ENCODE measurements at regions not wholly inside any gene's neighbourhood (a gene's known extent, or its start where the extent isn't known, plus 50 kb on each side); places are given as distances from the start of the nearest gene placed in this dataset.

DNA sequence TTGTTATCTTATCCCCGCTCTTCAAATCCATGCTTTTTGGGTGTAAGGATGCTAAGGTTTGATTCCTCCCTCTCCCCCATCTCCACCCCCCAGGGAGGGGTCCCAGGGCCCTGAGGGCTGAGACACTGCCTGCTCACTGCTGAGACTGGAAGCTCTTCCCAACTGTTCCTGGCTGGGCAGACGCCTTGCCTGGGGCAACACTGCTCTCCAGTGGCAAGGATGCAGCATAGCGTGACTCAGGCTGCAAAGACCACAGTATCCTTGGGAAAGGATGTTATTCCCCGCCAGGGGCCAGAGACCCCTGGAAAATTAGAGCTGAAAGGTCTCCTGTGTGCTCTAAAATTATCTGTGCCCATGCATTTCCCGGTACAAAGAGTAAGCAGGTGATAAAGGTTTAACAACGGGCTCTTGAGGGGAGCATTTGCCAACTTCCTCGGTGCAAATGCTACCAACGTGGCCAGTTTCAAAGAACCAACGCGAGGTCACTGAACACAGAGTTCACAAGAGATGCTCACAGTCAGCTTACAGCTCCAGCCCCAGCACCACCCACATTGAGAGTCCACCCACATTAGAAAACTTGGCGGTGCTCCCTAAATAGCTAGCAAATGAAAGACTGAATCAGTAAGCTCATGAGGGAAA, 271.9 kb downstream of the NSG2 start:
- peak; percentile 30 for DNase-seq

DNA sequence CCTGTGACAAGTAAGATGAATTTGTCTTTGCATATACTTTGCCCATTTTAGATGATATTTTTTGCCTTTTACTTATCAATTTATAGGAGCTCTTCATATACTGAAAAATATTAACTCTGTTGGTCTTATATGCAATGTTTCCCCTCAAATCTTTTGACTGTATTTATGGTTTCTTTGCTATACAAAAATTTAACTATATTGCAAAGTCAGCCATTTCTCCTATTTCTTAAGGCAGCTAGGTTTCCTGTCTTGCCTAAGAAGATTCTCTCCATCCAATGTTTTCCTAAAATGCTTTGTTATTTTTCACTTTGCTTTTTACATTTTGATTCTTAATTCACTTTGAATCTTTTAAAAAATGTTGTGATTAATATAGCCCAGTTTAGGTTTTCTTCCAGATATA, 273.1 kb downstream of the NSG2 start:
- in situ Hi-C loops (cut with MboI; ENCODE audit: low pct_unique_long_range_greater_than_20kb, low sequenced_read_pairs) = loop anchor here (25.0 kb wide), 1 partner anchor 706 kb away; the partner anchor contains the start of gene BOD1
- no peak for DNase-seq

More for the DNA sequence above, 271.9 kb downstream of the NSG2 start:
- in situ Hi-C loops (cut with MboI; ENCODE audit: low pct_unique_long_range_greater_than_20kb, low sequenced_read_pairs) = loop anchor here (25.0 kb wide), 1 partner anchor 705 kb away; the partner anchor contains the start of gene BOD1

DNA sequence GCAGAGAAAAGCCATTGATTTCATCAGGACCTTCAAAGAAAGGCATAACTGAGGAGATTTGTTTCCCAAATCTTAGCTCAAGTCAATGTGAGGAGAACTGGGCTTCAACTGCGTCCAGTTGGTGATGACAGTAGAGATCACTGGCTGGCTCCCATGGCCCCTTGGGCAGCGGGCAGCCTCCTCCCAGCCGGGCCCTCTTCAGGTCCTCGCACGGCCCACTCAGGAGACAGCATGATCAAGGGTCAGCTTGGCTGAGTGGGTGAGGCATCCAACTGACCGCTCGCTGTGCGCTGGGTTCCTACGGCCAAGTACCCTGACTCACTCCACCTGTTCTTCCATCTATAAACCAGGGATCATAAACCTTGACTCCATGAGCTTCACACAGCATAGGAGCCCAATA, 274.0 kb downstream of the NSG2 start:
- no peak for DNase-seq
- in situ Hi-C loops (cut with MboI; ENCODE audit: low pct_unique_long_range_greater_than_20kb, low sequenced_read_pairs) = loop anchor here (25.0 kb wide), 1 partner anchor 707 kb away; the partner anchor contains the start of gene BOD1

DNA sequence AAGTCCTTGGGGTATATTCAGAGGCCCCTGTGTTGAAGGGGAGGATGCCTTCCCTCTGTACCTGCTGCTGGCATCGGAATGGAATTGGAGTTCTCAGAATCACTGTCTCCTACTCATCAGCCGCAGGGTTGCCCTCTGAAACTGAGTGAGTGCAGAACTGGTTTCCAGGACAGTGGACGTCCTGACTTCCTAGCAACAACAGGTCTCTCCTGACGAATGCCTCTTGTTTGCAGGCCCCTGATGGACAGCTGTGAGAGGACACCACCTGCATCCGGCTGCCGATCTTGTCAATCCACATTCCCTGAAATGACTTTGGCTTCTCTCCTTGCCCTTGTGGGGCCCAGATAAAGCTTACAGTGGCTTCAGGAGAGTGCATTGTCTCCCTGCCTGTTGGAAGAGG, 274.5 kb downstream of the NSG2 start:
- DNase-seq = no peak
- in situ Hi-C loops (cut with MboI; ENCODE audit: low pct_unique_long_range_greater_than_20kb, low sequenced_read_pairs) = loop anchor here (25.0 kb wide), 1 partner anchor 708 kb away; the partner anchor contains the start of gene BOD1

DNA sequence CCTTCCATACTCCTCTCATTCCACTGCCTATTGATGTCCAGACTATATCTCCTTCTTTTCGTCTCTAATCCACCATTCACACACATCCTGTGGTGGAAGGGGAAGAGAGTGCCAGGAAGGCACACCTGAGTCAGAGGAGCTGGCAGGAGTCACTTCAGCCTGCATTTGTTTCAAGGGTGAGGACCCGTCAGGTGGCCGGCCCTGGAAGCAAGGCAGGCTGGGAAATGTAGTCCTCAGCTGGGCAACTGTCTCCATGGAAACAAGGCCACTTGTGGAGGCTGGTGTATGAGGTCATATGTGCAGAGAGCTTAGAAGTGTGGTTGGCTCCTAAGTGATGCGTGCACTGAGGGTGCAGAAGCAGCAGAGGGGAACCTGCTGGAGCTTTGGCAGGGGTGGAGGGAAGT, 278.4 kb downstream of the NSG2 start:
- DNase-seq = peak; percentile 28
- in situ Hi-C loops (cut with MboI; ENCODE audit: low pct_unique_long_range_greater_than_20kb, low sequenced_read_pairs) = loop anchor here (25.0 kb wide), 1 partner anchor 712 kb away; the partner anchor contains the start of gene BOD1

DNA sequence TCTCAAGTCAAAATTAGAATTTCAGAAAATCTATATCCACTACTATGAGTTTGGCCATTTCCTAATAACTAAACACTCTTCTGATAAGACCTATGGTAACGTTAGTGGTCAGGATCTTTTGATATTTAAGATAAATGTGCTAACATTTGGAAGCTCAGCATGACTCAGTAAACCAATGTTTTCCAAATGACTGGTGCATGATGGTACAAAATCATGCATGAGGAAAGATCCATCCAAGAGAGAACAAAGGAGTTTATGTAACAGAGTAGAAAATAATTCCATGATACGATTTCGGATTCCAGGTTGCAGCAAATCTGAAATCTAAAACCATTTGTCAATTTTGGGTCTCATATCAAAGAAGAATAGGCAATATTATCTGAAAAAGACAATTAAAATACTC, 279.2 kb downstream of the NSG2 start:
- in situ Hi-C loops (cut with MboI; ENCODE audit: low pct_unique_long_range_greater_than_20kb, low sequenced_read_pairs) = loop anchor here (25.0 kb wide), 1 partner anchor 712 kb away; the partner anchor contains the start of gene BOD1
- DNase-seq = no peak

DNA sequence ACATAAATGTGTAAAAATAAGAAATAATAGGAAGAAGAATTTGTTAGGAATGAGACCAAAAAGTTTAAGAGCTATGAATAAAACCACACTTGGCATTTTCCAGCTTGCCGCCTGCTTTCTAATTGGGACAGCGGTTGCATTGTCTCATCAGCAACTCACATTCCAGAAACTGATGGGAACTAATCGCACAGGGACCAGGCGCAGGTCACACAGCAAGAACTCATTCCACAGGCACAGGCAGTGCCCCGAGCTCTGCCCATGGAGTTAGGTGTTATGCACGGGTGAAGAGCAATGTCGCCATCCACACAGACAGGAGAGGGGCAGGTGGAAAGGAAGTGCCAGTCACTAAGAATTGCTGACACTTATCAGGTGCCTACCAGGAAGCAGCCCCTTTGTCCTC, 279.9 kb downstream of the NSG2 start:
- in situ Hi-C loops (cut with MboI; ENCODE audit: low pct_unique_long_range_greater_than_20kb, low sequenced_read_pairs) = no loop called here
- no peak for DNase-seq

DNA sequence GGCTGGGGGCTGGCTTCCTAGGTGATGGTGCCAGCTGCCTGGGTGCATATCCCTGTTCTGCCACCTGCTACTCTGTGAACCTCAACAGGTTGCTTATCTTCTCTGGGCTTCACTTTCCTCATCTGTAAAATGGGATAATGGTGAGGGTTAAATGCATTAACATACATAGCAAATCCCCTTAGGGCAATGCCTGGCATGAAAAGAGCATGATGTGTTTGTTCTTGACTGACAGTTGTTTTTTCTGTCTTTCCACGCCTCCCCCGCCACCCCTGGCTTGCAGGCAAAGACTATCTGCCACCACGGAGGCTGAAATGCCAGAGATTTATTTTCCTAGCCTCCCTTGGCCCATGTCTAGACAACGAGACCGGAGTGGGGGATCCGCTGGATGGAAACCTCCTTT, 280.5 kb downstream of the NSG2 start:
- DNase-seq = no peak
- in situ Hi-C loops (cut with MboI; ENCODE audit: low pct_unique_long_range_greater_than_20kb, low sequenced_read_pairs) = no loop called here

DNA sequence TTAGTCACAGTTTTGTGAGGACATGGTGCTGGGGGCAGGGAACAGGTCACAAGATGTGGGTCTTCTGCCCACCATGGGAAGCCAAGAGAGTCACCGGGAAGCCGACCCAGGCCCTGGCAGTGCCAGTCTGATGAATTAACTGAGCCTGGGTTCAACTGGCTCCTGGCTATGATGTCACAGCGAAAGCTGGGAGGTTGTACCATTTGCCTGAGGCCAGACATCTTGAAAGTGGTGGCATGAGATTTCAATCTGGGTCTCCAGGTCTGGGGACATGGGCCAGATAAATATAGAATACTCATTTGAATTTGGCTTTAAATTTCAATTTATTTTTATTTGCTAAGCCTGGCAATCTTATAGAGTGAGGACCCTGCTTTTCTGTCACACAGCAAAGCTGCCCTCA, 280.9 kb downstream of the NSG2 start:
- no peak for DNase-seq
- in situ Hi-C loops (cut with MboI; ENCODE audit: low pct_unique_long_range_greater_than_20kb, low sequenced_read_pairs) = no loop called here

DNA sequence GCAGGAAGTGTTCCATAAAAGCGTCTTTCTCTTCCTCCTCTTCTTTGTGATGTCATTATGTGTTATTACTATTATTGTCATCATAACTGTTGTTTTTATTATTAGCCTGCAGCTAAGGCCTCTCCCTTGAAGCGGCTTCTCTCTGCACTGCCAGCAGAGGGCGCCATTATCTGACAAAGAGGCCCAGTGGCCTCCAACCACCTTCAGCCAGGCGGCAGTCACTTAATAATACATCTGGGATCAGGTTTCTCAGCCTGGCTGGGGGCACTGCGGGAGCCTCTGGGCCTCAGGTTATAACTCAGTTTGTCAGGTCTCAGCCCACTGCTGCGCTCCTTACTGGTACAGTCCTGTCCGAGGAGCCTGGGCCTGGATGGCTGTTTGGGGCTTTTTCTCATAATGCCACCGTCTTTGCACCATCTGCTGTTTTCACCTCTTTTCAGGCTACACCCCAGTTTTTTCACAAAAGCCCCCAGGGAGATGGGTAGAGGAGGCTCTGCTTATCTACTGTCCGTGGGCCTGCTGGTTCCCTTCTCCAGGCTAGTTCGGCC, 281.9 kb downstream of the NSG2 start:
- in situ Hi-C loops (cut with MboI; ENCODE audit: low pct_unique_long_range_greater_than_20kb, low sequenced_read_pairs) = no loop called here
- peak; percentile 72 for DNase-seq

DNA sequence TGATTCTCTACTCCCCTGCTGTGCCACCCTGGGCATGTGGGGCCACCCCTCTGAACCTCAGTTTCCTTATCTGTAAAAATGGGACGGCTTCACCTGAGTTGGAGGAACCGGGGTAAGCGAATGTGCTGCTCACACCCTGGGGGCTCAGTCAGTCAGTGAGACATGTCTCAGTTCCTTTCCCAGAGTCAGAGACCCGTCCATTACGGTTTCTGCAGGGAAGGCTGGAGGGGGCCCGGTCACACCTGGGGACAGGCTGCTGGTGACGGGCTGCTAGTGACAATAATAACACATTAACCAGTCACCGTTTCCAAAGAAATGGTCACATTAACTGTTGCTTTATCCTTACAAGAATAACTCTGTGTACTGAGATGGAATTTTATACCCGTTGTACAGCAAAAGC, 282.4 kb downstream of the NSG2 start:
- in situ Hi-C loops (cut with MboI; ENCODE audit: low pct_unique_long_range_greater_than_20kb, low sequenced_read_pairs) = no loop called here
- no peak for DNase-seq

DNA sequence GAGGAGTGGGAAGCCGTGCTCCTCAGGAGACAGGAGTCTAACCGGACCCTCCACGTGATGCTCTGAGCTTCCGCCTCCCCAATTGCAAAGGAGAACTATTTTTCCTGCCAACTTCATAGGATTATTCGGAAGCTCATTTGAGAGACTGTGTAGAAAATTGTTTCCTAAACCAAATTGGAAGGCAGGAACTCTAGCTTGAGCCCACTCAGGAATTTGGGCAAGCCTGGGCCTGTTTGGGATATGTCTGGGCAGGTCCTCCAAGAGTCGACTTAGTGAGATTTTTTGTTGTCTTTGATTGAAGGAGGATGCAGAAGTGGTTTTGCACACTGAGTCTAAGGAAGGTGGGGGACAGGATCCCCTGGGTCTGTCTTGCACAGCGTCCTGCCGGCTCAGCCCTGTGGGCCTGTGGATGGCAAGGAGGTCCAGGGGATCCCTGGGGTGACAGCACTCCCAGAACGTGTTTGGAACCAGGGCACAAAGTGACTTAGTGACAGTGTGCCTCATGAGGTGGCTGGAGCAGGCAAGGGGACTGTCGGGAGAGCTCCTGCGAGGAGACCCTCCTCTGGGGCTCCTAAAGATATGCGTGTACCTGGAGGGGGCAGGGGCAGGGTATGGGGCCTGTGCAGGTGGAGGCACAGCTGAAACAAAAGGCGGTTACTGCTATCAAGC, 283.3 kb downstream of the NSG2 start:
- DNase-seq = peak; percentile 38
- in situ Hi-C loops (cut with MboI; ENCODE audit: low pct_unique_long_range_greater_than_20kb, low sequenced_read_pairs) = no loop called here

DNA sequence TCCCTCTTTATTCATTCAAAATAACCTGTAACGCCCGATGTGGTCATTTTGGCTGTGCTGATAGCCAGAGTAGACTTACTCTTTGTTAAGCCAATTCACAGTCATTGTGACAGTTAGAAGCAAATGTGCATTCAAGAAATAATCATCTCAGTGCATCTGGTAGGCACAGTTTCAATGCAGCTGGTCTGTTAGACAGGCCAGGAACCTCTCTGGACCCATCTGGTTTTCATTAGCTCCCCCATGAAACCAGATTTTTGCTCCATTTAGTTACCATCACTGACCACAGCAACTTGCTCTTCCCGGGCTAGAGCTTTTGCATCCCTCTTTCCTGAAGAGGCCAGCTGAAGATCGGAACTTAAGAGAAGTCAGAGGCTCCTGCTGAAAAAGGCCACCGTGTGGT, 284.2 kb downstream of the NSG2 start:
- no peak for DNase-seq
- in situ Hi-C loops (cut with MboI; ENCODE audit: low pct_unique_long_range_greater_than_20kb, low sequenced_read_pairs) = no loop called here

DNA sequence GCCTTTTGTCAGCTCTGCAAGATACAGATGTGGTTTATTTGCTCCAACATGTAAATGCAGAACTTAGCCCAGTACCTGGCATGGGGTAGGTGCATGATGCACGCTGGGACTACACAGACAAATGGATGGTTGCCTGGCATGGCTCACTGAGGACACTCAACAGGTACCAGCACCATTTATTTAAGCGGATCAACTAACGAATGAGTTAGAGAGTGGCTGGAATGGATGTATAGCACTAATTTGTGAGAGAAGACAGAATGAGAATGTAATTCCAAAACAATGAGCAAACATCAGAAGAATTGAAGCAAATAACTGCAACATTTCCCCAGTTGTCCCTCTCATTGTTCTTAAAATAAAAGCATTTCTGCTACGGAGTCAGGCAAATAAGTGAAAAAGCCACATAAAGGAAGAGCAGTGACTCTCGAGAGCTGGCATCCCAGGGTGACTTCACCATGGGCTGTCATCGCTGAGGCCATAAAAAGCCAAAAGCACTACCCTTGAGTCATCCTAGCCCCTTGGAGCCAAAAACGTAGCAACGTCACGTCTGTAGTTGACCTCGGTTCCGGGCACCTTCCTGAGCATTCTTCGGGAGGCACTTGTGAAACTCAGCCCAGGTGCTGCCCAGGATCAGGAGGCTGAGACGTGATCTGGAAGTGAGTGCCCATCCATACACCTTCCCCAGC, 290.3 kb downstream of the NSG2 start:
- in situ Hi-C loops (cut with MboI; ENCODE audit: low pct_unique_long_range_greater_than_20kb, low sequenced_read_pairs) = no loop called here
- no peak for DNase-seq

DNA sequence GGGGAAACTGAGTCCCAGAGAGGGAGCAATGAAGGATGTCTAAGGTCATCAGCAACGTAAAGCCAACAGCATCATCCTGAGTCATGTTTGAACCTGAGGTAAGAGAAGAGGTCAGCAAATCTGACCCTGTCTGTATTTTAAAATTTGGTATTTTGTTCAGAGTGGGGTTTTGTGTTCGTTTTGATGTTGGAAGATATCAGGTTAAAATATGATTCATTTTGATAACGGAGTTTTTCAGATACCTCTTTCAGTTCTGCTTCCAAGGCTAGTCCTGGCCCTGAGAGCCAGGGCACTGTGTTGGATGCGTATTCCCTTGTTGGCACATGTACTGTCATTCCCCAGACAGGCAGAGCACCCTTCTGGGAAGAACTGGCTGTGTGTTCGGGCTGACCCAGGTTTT, 291.0 kb downstream of the NSG2 start:
- DNase-seq = no peak
- in situ Hi-C loops (cut with MboI; ENCODE audit: low pct_unique_long_range_greater_than_20kb, low sequenced_read_pairs) = no loop called here

DNA sequence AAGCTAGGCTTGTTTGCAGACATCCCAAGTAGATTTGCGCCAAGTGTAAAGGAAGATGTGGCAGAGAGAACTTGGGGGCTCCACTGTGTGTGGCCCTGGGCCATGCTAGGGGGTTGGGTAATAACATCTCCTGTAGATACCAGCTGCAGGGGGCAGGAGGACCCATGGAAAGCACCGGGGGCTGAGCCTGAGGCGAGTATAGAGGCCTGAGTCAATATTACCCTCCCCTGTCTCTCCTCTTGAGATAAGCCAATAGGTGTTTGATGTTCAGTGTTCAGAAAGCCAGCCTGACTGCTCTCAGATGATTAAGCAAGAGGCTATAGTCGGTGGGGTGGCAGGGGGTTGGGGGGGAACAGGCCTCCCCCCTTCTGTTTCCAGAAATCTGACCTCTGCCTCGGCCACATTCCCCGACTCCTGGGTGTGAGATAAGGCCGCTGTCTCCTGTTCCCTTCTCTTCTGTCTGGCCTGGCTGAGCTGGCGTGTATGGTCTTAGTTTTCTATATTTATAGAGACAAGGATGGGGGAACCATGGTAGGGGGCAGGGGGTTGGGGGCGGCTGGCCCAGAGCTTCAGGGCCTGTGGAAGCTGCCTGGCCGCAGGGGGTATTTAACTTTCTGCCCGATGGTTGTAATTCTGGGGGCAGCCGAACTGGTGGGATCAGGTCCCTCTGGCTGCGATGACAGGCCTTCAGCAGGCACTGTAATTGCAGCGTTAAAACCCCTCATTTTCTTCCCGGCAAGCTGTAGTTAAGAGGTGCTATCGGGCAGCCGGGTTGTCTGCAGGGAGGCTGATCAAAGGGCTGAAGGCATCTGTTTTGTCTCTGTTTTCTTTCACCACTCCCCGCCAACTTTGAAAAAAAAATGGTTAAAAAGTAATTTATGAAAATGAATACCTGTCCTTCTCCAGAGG, 292.0 kb downstream of the NSG2 start:
- in situ Hi-C loops (cut with MboI; ENCODE audit: low pct_unique_long_range_greater_than_20kb, low sequenced_read_pairs) = no loop called here
- no peak for DNase-seq

DNA sequence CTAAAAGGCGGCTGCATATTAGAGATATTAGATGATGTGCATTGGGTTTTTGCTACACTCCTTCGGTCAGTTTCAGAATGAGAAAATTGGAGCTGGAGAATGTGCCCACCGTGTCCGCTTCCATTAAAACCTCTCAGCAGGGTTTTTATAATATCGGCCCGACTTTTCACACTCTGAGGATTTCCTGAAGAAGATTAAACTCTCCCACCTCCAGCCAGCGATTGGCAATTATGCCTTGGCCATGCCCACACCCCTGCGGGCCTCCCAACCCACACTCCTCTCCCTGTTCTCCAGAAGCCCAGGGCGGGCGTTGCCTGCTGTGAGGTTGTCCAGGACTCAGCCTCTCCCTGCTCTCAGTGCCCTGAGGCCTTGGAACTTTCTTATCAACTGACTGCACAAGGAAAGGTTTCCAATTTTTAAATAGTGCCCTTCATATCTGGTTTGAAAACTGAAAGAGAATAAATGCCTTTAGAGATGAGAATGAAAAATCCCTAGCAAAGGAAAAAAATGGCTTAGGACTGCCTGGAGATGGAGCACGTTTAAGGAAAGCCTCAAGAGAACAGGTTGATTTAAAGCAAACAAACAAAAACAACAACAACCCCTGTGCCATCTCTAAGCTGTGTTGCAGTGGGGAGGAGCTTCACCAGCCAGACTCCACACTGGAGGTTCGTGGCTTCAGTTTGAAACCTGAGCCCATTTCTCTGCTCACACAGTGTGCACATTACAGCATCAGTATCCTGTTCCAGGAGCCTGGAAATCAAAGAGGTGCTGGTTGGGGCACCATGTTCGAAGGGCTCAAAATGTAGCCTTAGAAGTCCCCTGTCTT, 292.9 kb downstream of the NSG2 start:
- no peak for DNase-seq
- in situ Hi-C loops (cut with MboI; ENCODE audit: low pct_unique_long_range_greater_than_20kb, low sequenced_read_pairs) = no loop called here

DNA sequence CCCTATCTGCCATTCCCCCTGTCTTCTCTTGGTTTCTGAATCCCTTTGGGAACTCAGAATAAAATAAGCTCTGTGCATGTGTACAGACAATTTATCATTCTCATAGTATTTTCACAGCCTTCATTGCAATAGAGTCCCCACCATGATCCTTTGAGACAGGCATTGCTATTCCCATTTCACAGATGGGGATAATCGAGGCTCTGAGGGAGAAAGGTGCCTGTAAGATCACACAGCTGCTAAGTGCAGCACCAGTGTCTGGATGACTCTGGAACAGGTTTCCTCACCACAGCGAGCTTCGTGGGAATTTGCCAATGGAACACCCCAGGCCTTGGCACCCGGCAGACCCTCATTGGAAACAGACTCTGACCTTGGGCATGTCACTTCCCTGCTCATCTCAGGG, 293.6 kb downstream of the NSG2 start:
- DNase-seq = no peak
- in situ Hi-C loops (cut with MboI; ENCODE audit: low pct_unique_long_range_greater_than_20kb, low sequenced_read_pairs) = no loop called here

Data from KBM-7 (cell line).